ENCODE measurements at regions not wholly inside any gene's neighbourhood (a gene's known extent, or its start where the extent isn't known, plus 50 kb on each side); places are given as distances from the start of the nearest gene placed in this dataset.
"Not testable (repeated sequence)": the region's sequence is repeated elsewhere in the genome, so short reads cannot be mapped to it uniquely, and the experiment has no call there.

GRCh38 chr14:43528321-43528720 lies 978.8 kb downstream of the FSCB start:
- no peaks in the 10 kb centered on the region for H3K27me3 ChIP-seq (ENCODE audit: control insufficient read depth, insufficient read depth, low read length)
- H3K4me1 ChIP-seq (ENCODE audit: control insufficient read depth, insufficient read depth, low read length), result no peaks in the 10 kb centered on the region
- H3K4me3 ChIP-seq (ENCODE audit: low read length), result no peak overlapping the region
- no peaks in the 10 kb centered on the region for H3K9me3 ChIP-seq (replicated peaks; ENCODE audit: low read length)
- H3K36me3 ChIP-seq (ENCODE audit: insufficient read depth, low read length), result no peaks in the 10 kb centered on the region
- no peak overlapping the region for H3K4me2 ChIP-seq (ENCODE audit: low read length)
- H3K9ac ChIP-seq (ENCODE audit: low read depth, low read length), result no peak overlapping the region

GRCh38 chr14:43525658-43526057 lies 981.4 kb downstream of the FSCB start:
- H3K4me1 ChIP-seq (ENCODE audit: control insufficient read depth, insufficient read depth, low read length), result no peaks in the 10 kb centered on the region
- no peaks in the 10 kb centered on the region for H3K9me3 ChIP-seq (replicated peaks; ENCODE audit: low read length)

GRCh38 chr14:43522901-43523300 lies 984.2 kb downstream of the FSCB start:
- H3K9me3 ChIP-seq (replicated peaks; ENCODE audit: low read length), result no peaks in the 10 kb centered on the region
- H3K36me3 ChIP-seq (ENCODE audit: insufficient read depth, low read length), result no peaks in the 10 kb centered on the region
- H3K27me3 ChIP-seq (ENCODE audit: control insufficient read depth, insufficient read depth, low read length), result no peaks in the 10 kb centered on the region
- H3K9ac ChIP-seq (ENCODE audit: low read depth, low read length), result no peak overlapping the region
- no peak overlapping the region for H3K4me3 ChIP-seq (ENCODE audit: low read length)
- H3K4me1 ChIP-seq (ENCODE audit: control insufficient read depth, insufficient read depth, low read length), result no peaks in the 10 kb centered on the region
- H3K4me2 ChIP-seq (ENCODE audit: low read length), result no peak overlapping the region

More at GRCh38 chr14:43525658-43526057, 981.4 kb downstream of the FSCB start:
- Histone ChIP-seq H3K36me3 (ENCODE audit: insufficient read depth, low read length) (no peaks in the 10 kb centered on the region), H3K4me2 (ENCODE audit: low read length) (no peak overlapping the region), H3K27me3 (ENCODE audit: control insufficient read depth, insufficient read depth, low read length) (no peaks in the 10 kb centered on the region), H3K9ac (ENCODE audit: low read depth, low read length) (no peak overlapping the region), H3K4me3 (ENCODE audit: low read length) (no peak overlapping the region)

- H3K4me1 ChIP-seq (ENCODE audit: control insufficient read depth, insufficient read depth, low read length), result no peaks in the 10 kb centered on the region
- H3K9me3 ChIP-seq (replicated peaks; ENCODE audit: low read length), result no peaks in the 10 kb centered on the region
- no peak overlapping the region for H3K4me3 ChIP-seq (ENCODE audit: low read length)
- no peak overlapping the region for H3K9ac ChIP-seq (ENCODE audit: low read depth, low read length)
- no peak overlapping the region for H3K4me2 ChIP-seq (ENCODE audit: low read length)
- H3K36me3 ChIP-seq (ENCODE audit: insufficient read depth, low read length), result no peaks in the 10 kb centered on the region
- no peaks in the 10 kb centered on the region for H3K27me3 ChIP-seq (ENCODE audit: control insufficient read depth, insufficient read depth, low read length)
Observed at GRCh38 chr14:43522191-43522590, 984.9 kb downstream of the FSCB start.

GRCh38 chr14:43503508-43503907 lies 1003.6 kb downstream of the FSCB start:
- Histone ChIP-seq H3K4me3 (ENCODE audit: low read length) (no peak overlapping the region), H3K4me1 (ENCODE audit: control insufficient read depth, insufficient read depth, low read length) (no peaks in the 10 kb centered on the region), H3K9me3 (replicated peaks; ENCODE audit: low read length) (no peaks in the 10 kb centered on the region), H3K27me3 (ENCODE audit: control insufficient read depth, insufficient read depth, low read length) (no peaks in the 10 kb centered on the region), H3K9ac (ENCODE audit: low read depth, low read length) (no peak overlapping the region), H3K36me3 (ENCODE audit: insufficient read depth, low read length) (no peaks in the 10 kb centered on the region), H3K4me2 (ENCODE audit: low read length) (no peak overlapping the region)

- not testable (repeated sequence) for H3K9ac ChIP-seq (ENCODE audit: low read depth, low read length); H3K4me3 ChIP-seq (ENCODE audit: low read length); H3K4me1 ChIP-seq (ENCODE audit: control insufficient read depth, insufficient read depth, low read length); H3K4me2 ChIP-seq (ENCODE audit: low read length); H3K9me3 ChIP-seq (replicated peaks; ENCODE audit: low read length); H3K36me3 ChIP-seq (ENCODE audit: insufficient read depth, low read length); H3K27me3 ChIP-seq (ENCODE audit: control insufficient read depth, insufficient read depth, low read length)
Observed at GRCh38 chr14:43492359-43492758, 1014.7 kb downstream of the FSCB start.

GRCh38 chr14:43483415-43483814 lies 1023.7 kb downstream of the FSCB start:
- Histone ChIP-seq H3K4me3 (ENCODE audit: low read length) (no peak overlapping the region), H3K27me3 (ENCODE audit: control insufficient read depth, insufficient read depth, low read length) (no peaks in the 10 kb centered on the region), H3K4me1 (ENCODE audit: control insufficient read depth, insufficient read depth, low read length) (no peaks in the 10 kb centered on the region), H3K9ac (ENCODE audit: low read depth, low read length) (no peak overlapping the region), H3K9me3 (replicated peaks; ENCODE audit: low read length) (peaks cover 4% of the 10 kb centered on the region), H3K4me2 (ENCODE audit: low read length) (no peak overlapping the region), H3K36me3 (ENCODE audit: insufficient read depth, low read length) (no peaks in the 10 kb centered on the region)

- Histone ChIP-seq H3K4me2 (ENCODE audit: low read length) (no peak overlapping the region), H3K27me3 (ENCODE audit: control insufficient read depth, insufficient read depth, low read length) (no peaks in the 10 kb centered on the region), H3K4me3 (ENCODE audit: low read length) (no peak overlapping the region), H3K36me3 (ENCODE audit: insufficient read depth, low read length) (no peaks in the 10 kb centered on the region), H3K4me1 (ENCODE audit: control insufficient read depth, insufficient read depth, low read length) (no peaks in the 10 kb centered on the region), H3K9ac (ENCODE audit: low read depth, low read length) (no peak overlapping the region), H3K9me3 (replicated peaks; ENCODE audit: low read length) (peaks cover 4% of the 10 kb centered on the region)
Observed at GRCh38 chr14:43481864-43482263, 1025.2 kb downstream of the FSCB start.

GRCh38 chr14:43480976-43481375 lies 1026.1 kb downstream of the FSCB start:
- no peak overlapping the region for H3K9ac ChIP-seq (ENCODE audit: low read depth, low read length)
- no peak overlapping the region for H3K4me3 ChIP-seq (ENCODE audit: low read length)
- no peak overlapping the region for H3K4me2 ChIP-seq (ENCODE audit: low read length)
- no peaks in the 10 kb centered on the region for H3K27me3 ChIP-seq (ENCODE audit: control insufficient read depth, insufficient read depth, low read length)
- no peaks in the 10 kb centered on the region for H3K4me1 ChIP-seq (ENCODE audit: control insufficient read depth, insufficient read depth, low read length)
- H3K36me3 ChIP-seq (ENCODE audit: insufficient read depth, low read length), result no peaks in the 10 kb centered on the region
- H3K9me3 ChIP-seq (replicated peaks; ENCODE audit: low read length), result peaks cover 4% of the 10 kb centered on the region

GRCh38 chr14:43479596-43480195 lies 1027.4 kb downstream of the FSCB start:
- no peak overlapping the region for H3K4me2 ChIP-seq (ENCODE audit: low read length)
- H3K9ac ChIP-seq (ENCODE audit: low read depth, low read length), result no peak overlapping the region
- H3K4me3 ChIP-seq (ENCODE audit: low read length), result no peak overlapping the region
- peaks cover 4% of the 10 kb centered on the region for H3K9me3 ChIP-seq (replicated peaks; ENCODE audit: low read length)
- H3K4me1 ChIP-seq (ENCODE audit: control insufficient read depth, insufficient read depth, low read length), result no peaks in the 10 kb centered on the region
- H3K36me3 ChIP-seq (ENCODE audit: insufficient read depth, low read length), result no peaks in the 10 kb centered on the region
- H3K27me3 ChIP-seq (ENCODE audit: control insufficient read depth, insufficient read depth, low read length), result no peaks in the 10 kb centered on the region

GRCh38 chr14:43476822-43477221 lies 1030.3 kb downstream of the FSCB start:
- Histone ChIP-seq H3K9me3 (replicated peaks; ENCODE audit: low read length) (peaks cover 7% of the 10 kb centered on the region), H3K9ac (ENCODE audit: low read depth, low read length) (no peak overlapping the region), H3K4me3 (ENCODE audit: low read length) (no peak overlapping the region), H3K27me3 (ENCODE audit: control insufficient read depth, insufficient read depth, low read length) (no peaks in the 10 kb centered on the region), H3K4me1 (ENCODE audit: control insufficient read depth, insufficient read depth, low read length) (no peaks in the 10 kb centered on the region), H3K4me2 (ENCODE audit: low read length) (no peak overlapping the region), H3K36me3 (ENCODE audit: insufficient read depth, low read length) (no peaks in the 10 kb centered on the region)

- H3K9me3 ChIP-seq (replicated peaks; ENCODE audit: low read length), result peaks cover 3% of the 10 kb centered on the region
- no peaks in the 10 kb centered on the region for H3K4me1 ChIP-seq (ENCODE audit: control insufficient read depth, insufficient read depth, low read length)
- no peak overlapping the region for H3K4me2 ChIP-seq (ENCODE audit: low read length)
- no peak overlapping the region for H3K9ac ChIP-seq (ENCODE audit: low read depth, low read length)
- no peaks in the 10 kb centered on the region for H3K27me3 ChIP-seq (ENCODE audit: control insufficient read depth, insufficient read depth, low read length)
- H3K36me3 ChIP-seq (ENCODE audit: insufficient read depth, low read length), result no peaks in the 10 kb centered on the region
- H3K4me3 ChIP-seq (ENCODE audit: low read length), result no peak overlapping the region
Observed at GRCh38 chr14:43475757-43476156, 1031.3 kb downstream of the FSCB start.
